ENCODE measurements at regions not wholly inside any gene's neighbourhood (a gene's known extent, or its start where the extent isn't known, plus 50 kb on each side); places are given as distances from the start of the nearest gene placed in this dataset.

DNA sequence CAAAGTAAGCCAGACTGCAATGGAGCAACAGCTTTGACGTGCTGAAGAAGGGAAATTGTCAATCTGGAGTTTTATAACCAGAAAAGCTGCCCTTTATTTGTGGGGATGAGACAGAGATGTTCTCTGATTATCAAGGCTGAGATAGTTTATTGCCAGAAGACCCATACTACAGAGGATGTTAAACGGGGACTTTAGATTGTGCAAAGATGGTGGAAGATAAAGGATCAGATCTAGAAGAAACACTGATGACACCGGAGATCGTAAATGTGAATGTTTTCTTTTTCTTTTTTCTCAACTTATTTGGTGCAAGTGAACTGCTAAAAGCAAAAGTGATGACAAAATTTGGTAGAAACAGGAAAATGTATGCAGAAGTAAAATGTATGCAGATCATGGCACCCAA lies 178.3 kb upstream of the PLEKHG7 start:
- no peak for DNase-seq
- ChIA-PET CTCF (no interaction called here), POLR2A (no interaction called here)
- no peak overlapping the region for H3K4me3 ChIP-seq (ENCODE audit: low read depth, low read length)
- Mint-ChIP-seq H3K4me3 (ENCODE audit: unreplicated experiment) (no peak overlapping the region), H3K27me3 (ENCODE audit: insufficient read depth, unreplicated experiment) (peaks cover 3% of the 10 kb centered on the region), H3K36me3 (ENCODE audit: insufficient read depth, unreplicated experiment) (no peaks in the 10 kb centered on the region), H3K4me1 (ENCODE audit: low read depth, unreplicated experiment) (no peaks in the 10 kb centered on the region), H3K27ac (ENCODE audit: unreplicated experiment) (no peak overlapping the region), H3K9me3 (ENCODE audit: unreplicated experiment) (no peaks in the 10 kb centered on the region)
- H3K27me3 ChIP-seq (replicated peaks; ENCODE audit: control insufficient read depth, insufficient read depth, low read length): no peaks in the 10 kb centered on the region
- H3K36me3 ChIP-seq (ENCODE audit: control insufficient read depth, insufficient read depth, low read length): no peaks in the 10 kb centered on the region
- intact Hi-C loops (cut with micrococcal nuclease; ENCODE audit: unreplicated experiment): no loop called here
- TF ChIP-seq CTCF (IDR thresholded peaks at IDR 0.05; ENCODE audit: insufficient read depth in 1 of 2, low read depth in 1 of 2, low read length in 1 of 2, severe bottlenecking in 1 of 2, unreplicated experiment in 1 of 2): no peak
- H3K9me3 ChIP-seq: no peaks in the 10 kb centered on the region
- no peaks in the 10 kb centered on the region for H3K4me1 ChIP-seq
- BruUV-seq (replicated peaks): no TSS peak

- POLR2A ChIA-PET: no interaction called here
- DNase-seq: no peak
These were observed 182.3 kb upstream of the PLEKHG7 start for GRCh38 chr12:92520511-92520910.

DNA sequence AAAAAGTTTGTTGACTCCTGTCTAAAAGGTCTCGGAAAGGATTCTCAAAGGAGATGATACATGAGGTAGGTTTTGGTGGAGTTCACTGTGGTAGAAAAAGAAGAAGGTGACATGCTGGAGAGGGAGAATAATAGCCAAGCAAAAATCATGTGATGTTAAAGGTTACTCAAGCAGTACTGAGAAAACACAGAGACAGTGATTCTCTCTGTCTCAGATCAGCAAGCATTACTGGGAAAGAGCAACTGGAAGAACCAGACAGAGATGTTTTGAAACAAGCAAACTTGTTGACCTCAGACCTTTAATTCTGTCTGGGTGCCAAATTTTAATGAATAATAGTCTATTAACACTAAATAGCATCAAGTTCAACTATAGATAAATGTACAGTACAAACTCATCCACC lies 183.5 kb upstream of the PLEKHG7 start:
- intact Hi-C loops (cut with micrococcal nuclease; ENCODE audit: unreplicated experiment): no loop called here
- H3K4me1 ChIP-seq: no peaks in the 10 kb centered on the region
- H3K36me3 ChIP-seq (ENCODE audit: control insufficient read depth, insufficient read depth, low read length): no peaks in the 10 kb centered on the region
- no peak for TF ChIP-seq CTCF (IDR thresholded peaks at IDR 0.05; ENCODE audit: insufficient read depth in 1 of 2, low read depth in 1 of 2, low read length in 1 of 2, severe bottlenecking in 1 of 2, unreplicated experiment in 1 of 2)
- no peak overlapping the region for H3K4me3 ChIP-seq (ENCODE audit: low read depth, low read length)
- 0 out of 2 replicates have a peak, but pooled peaks cover under 1% of the 10 kb centered on the region for H3K9me3 ChIP-seq
- H3K27me3 Mint-ChIP-seq (ENCODE audit: insufficient read depth, unreplicated experiment): peaks cover 3% of the 10 kb centered on the region
- no TSS peak for BruUV-seq (replicated peaks)
- H3K27me3 ChIP-seq (replicated peaks; ENCODE audit: control insufficient read depth, insufficient read depth, low read length): no peaks in the 10 kb centered on the region
- H3K4me3 Mint-ChIP-seq (ENCODE audit: unreplicated experiment): no peak overlapping the region
- ChIA-PET POLR2A (no interaction called here), CTCF (no interaction called here)
- H3K9me3 Mint-ChIP-seq (ENCODE audit: unreplicated experiment): no peaks in the 10 kb centered on the region
- H3K4me1 Mint-ChIP-seq (ENCODE audit: low read depth, unreplicated experiment): no peaks in the 10 kb centered on the region
- H3K27ac Mint-ChIP-seq (ENCODE audit: unreplicated experiment): no peak overlapping the region
- no peak for DNase-seq
- no peaks in the 10 kb centered on the region for H3K36me3 Mint-ChIP-seq (ENCODE audit: insufficient read depth, unreplicated experiment)

More at GRCh38 chr12:92520511-92520910, 182.3 kb upstream of the PLEKHG7 start:
- CTCF ChIA-PET: no interaction called here
- intact Hi-C loops (cut with micrococcal nuclease; ENCODE audit: unreplicated experiment): no loop called here
- no peak overlapping the region for H3K27ac Mint-ChIP-seq (ENCODE audit: unreplicated experiment)
- Histone ChIP-seq H3K27me3 (replicated peaks; ENCODE audit: control insufficient read depth, insufficient read depth, low read length) (no peaks in the 10 kb centered on the region), H3K4me1 (no peaks in the 10 kb centered on the region), H3K36me3 (ENCODE audit: control insufficient read depth, insufficient read depth, low read length) (no peaks in the 10 kb centered on the region), H3K4me3 (ENCODE audit: low read depth, low read length) (no peak overlapping the region), H3K9me3 (no peaks in the 10 kb centered on the region)
- H3K27me3 Mint-ChIP-seq (ENCODE audit: insufficient read depth, unreplicated experiment): peaks cover 3% of the 10 kb centered on the region
- H3K9me3 Mint-ChIP-seq (ENCODE audit: unreplicated experiment): no peaks in the 10 kb centered on the region
- BruUV-seq (replicated peaks): no TSS peak
- TF ChIP-seq CTCF (IDR thresholded peaks at IDR 0.05; ENCODE audit: insufficient read depth in 1 of 2, low read depth in 1 of 2, low read length in 1 of 2, severe bottlenecking in 1 of 2, unreplicated experiment in 1 of 2): no peak
- H3K36me3 Mint-ChIP-seq (ENCODE audit: insufficient read depth, unreplicated experiment): no peaks in the 10 kb centered on the region
- H3K4me1 Mint-ChIP-seq (ENCODE audit: low read depth, unreplicated experiment): no peaks in the 10 kb centered on the region
- no peak overlapping the region for H3K4me3 Mint-ChIP-seq (ENCODE audit: unreplicated experiment)

All from Caco-2 (cell line).